ENCODE measurements at regions not wholly inside any gene's neighbourhood (a gene's known extent, or its start where the extent isn't known, plus 50 kb on each side); places are given as distances from the start of the nearest gene placed in this dataset.
A peak's percentile ranks its signal among the peaks of the same experiment; 100 is the strongest.

DNA sequence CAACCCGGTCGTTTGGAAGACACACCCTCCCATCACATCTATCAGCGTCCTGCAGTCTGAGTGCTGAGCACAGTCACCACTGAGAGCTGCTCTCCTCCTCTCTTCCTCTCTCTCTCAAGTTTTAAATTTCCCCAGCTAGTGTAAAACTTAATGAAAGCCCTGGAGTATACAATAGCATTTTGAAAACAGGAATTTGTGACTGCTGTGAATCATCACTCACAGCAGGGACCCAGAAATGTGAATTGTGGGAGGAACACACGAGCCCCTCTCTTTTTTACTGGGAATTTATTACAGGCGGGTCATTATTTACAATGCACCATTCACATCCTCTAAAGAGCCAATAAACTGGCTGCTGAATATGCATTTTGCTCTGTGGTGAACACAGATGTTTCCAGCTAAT, 185.0 kb upstream of the SMIM21 start:
- no peak for DNase-seq (ENCODE audit: low read depth)

DNA sequence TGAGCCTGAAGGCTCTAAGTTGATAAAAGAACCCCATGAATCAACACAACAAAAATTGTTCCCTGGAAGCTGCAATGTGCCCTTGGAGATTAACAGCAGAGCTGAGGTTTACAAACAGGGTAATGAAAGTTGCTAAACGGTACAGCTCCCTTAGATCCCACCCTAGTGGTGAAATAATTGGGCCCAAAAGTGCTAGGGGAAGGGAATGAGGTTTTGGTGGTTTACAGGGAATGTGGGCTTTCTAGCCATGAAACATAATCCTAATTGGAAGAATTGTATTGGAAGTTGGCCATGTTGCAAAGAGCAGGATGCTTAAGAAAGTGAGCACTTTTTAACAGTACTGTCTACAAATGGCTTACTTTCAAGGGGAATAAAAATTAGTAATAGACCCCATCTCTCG, 180.2 kb upstream of the SMIM21 start:
- peak; percentile 67 for DNase-seq (ENCODE audit: low read depth)

DNA sequence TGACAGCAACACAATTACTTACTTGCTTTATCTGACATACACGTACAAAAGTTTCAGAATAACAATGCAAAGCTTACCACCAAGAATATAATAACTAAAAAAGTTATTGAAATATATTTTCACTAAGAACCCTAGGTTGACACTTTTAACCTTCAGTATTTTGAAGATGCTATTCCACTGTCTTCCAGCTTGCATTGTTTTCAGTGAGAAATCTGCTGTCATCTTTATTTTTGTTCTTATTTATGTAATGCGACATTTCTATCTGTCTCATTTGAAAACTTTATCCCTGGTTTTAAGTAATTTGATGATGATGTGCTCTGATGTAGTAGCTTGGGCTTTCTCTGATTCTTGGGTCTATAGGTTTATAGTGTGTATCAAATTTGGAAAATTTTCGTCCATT, 165.0 kb upstream of the SMIM21 start:
- DNase-seq (ENCODE audit: low read depth): peak; percentile 22

DNA sequence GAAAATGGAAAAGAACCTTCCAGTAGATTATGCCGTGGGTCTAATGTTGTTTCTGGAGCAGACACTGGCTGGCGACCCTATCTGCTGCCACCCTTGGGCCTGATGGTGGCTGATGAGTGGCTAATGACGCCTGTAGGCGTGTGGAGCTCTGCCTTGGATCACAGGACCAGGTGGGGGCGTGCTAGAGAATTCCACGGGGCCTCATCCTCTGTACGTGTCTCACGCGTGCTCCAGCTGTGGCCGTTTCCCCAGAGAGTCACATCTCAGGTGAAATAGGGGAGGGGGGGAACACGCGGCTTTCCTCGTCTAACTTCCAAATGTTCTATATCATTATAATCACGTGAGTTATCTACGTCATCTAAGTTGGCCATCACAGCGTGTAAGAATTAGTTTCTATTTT, 160.9 kb upstream of the SMIM21 start:
- DNase-seq (ENCODE audit: low read depth): no peak

DNA sequence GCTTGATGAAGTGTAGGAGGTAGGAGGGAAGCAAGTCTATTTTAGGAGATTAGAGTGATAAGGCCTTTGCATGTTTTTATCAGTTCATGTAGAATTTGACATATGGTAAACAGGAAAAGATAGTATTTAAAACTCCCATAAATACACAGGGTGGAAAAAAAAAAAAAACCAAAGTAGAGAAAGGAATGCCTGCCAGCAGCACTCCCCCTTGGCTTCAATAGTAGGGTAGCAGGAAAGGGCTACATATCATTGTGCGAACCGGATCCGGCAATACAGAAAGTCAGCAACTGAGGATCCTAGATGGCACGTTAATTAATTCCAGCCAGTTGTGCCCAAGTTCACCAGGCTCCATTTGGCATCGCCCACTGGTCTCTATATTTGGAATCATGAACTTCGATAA, 159.6 kb upstream of the SMIM21 start:
- DNase-seq (ENCODE audit: low read depth): no peak

DNA sequence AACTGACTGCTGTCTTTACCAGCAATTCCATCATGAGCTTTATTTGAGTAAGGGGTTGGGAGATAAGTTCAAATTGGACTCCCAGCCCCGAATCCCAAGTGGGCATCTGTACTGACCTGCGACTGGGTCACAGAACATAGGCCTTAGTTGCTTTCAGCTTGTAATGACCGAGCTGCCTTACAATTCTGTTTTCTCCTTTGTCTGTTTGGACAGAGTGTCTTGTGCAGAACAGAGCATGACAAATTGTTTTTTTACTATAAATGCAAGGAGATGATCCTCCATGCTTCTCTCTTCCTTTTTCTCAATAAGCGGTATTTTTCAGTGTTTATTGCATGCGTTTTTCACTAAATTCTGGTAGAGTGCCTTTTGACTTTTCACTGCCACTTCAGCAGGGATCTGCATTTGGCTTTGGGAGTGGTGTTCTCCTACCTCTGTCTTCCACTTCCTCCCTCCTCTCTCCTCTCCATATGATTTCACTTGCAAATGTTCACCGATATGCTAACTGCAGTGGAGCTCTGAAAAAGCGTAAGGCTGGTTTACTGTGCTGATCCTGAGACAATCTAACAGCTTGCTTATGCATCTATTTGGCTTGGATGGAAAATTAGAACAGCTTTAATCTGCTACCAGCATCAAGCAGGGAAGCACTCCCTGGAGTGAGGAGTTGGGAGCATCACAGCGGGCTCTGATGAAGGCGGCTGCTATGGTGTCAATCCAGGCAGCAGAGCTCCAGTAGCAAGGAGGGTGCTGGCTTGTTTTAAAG, 158.8 kb upstream of the SMIM21 start:
- DNase-seq (ENCODE audit: low read depth): no peak

DNA sequence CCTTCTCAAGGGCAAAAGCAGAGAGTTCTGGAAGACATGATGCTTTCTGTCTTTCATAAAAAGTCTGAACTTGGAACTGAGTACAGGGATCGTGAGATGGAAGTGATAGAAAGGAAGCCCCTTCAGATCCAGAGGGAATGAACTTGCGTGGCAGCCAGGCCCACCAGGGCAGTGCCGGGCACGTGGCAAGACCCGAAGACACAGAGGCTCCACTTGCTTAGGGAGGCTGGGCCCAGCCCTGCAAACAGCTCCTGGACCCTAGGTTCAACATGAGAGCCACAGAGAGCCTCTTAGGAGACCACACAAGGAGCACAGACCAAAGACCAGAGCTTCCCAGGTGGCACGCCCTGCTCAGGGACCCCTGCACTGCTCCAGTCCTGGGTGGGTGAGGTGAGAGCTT, 155.4 kb upstream of the SMIM21 start:
- DNase-seq (ENCODE audit: low read depth): no peak

DNA sequence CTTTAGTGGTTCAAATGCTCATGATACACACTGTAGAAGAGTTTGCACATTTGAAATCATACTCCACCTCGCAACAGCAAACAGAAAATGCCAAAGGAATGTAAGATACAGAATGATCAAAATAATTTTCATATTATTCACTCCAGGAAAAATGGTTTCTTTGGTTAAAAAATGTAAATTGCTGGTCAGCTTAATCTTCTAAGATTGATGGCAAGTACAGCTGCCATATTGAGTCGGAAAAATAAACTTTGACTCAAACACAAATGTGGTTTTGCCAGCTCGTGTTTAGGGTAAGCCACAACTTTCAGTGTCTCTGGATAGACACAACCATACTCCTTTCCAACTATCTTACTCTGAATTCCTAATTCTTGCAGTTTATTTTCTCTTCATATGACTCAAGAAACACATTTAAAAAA, 154.9 kb upstream of the SMIM21 start:
- DNase-seq (ENCODE audit: low read depth): peak; percentile 97

DNA sequence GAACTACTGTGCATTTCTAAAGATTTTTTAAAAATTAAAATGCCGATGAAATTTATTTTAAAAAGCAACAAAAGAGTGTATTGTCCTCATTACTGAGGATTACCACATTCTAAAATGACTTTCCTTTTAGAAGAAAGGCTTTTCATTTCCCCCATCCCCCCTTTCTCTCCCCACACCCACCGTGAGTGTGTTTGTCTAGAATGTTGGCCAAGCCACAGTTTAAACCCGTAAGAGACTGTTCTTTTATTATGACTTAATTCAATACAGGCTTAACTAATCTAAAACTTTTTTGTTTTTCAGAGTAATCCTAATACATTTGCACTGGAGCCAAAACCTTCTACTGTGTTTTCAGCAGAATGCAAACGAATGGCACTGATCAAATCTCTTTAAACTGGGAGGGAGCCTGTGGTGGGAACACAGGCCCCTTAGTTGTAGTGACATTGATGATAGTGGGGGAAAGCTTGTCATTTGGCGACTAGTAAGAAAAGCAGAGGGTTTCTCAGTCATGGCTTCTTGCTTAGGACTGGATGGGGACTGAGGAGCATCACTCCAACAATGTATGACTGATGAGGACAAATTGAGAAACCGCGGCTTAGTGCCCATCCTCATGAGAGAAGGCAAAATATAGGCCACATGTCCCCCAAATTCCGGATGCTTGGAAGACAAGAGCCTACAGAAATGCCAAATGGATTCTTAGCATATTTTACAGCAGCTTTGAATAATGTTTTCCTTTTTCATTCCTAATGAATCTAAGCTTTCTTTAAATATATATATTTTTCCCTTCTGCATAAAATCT, 154.0 kb upstream of the SMIM21 start:
- peak; percentile 47 for DNase-seq (ENCODE audit: low read depth)

DNA sequence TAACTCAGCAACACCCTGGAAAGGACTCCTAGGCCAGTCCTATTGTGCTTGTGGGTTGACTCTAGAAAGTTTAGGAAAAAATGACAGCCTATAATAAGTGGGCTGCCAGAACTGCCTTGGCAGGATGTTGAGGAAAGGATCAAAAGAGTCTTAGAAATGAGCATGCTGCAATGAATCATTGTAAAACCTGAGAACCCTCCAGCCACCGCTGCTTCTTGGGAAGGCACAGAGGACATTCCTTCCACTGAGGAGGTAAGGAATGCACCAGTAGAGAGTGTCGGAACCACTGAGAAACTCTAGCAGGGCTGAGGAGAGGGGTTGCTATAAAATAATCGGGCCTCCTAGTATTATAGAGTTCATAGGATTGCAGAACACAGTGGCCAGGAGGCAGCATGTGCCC, 146.7 kb upstream of the SMIM21 start:
- DNase-seq (ENCODE audit: low read depth): peak; percentile 11

DNA sequence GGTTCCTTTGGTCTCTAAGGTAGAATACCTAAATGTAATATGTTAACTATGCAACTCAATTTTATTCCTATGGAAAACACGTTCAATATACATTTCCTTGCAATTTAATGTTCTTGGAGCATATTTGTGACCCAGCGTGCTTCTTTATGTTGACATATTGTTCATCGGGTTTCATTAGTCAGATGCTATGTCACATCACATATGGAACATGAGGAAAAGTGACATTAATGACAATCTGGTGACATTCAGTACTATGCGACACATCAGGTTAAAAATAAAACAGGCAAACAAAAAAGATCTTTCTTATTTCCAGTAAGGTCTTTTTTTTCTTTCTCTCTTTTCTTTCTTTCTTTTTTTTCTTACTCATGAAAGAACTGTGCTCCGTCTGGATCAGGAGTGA, 135.6 kb upstream of the SMIM21 start:
- DNase-seq (ENCODE audit: low read depth): no peak

DNA sequence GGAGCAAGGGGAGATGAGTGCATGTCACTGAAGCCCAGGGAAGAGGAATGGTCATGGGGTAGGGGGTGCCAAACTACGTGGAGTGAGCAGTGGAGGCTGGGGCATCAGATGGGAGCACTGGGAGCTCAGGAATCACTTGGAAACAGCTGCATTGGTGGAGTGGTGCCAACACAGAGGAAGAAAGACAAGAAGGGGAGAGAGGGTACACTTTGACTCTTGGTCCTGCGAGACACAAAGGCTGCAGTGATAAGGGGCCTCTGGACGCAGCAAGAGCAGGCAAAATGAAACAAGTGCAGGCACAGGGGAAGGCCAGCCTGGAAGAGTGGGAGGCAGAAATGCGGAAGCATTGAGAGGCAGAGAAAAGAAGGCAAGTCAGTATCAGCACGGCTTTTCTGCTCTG, 134.7 kb upstream of the SMIM21 start:
- DNase-seq (ENCODE audit: low read depth): no peak

DNA sequence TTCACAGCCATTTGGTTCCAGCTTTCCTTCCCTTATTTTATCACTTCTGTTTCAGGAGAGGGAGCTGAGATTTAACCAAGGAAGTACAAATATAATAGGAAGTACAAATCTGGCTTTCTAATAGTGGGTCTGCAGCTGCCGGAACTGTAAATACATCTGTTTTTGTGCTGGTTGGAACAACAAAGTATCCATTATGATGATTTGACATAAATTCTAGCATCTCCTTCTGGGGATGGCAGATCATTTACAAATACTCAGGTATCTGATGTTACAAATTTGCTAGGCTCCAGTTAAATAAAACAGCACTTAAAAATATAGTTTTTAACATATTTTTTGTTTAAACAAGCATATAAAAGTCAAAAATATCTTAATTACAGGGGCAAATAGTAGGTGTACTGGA, 131.3 kb upstream of the SMIM21 start:
- no peak for DNase-seq (ENCODE audit: low read depth)

DNA sequence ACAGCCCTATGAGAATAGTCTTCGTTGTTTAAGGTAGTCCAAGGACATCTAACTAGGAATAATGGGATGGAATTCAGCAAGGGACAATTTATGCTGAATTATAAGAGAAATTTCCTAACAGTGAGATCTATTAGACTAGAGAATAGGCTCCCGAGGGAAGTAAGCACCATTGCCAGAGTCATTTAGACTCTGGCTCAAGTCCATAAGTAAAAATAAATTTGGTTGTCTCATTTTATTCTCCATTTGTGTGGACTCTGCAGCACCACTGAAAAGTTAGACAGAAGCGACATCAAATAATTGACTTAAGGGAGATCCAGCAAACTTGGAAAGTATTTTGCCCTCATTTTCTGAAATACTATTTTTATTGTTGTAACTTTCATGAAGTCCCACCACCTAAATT, 129.3 kb upstream of the SMIM21 start:
- DNase-seq (ENCODE audit: low read depth): no peak

DNA sequence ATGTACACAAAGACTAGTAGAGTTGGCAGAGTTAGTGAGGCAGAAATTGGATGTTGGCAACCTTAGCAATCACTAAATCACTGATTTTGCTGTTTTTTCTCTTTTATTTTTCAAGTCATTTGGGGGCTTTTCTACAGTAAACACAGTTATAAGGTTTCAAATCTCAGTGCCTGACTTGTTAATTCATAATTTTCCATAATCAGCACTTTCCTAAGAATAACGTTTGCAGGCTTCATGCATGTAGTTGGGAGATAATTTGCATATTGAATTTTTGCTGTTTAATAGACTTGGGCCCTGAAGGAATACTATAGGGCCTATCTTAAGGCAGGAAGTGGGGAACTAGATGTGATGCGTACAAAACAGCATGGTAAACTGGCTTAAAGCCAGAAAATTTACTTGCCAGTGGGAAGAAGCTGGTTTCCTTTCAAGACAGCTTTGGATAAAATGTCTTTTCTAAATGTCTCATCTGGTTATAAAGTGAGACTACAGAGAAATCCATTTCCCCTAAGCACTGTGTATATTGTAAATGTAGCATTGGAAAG, 127.2 kb upstream of the SMIM21 start:
- no peak for DNase-seq (ENCODE audit: low read depth)

DNA sequence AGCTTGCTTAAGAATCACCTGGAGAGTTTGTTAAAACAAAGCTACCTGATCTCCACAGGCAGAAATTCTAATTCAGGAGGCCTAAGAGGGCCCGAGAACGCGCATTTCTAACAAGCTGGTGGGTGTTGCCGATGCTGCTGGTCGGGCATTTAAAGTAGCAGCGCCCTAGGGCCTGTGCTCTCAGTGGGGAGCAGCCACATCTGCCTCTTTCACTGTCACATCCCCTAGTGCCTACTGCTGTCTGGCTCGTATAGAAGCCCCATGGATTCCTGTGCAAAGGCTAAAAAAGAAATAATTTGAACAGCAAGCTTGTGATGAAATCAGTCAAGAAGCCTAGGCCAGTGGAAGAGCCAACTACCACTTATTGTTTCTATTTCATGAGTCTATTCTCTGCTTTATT, 126.7 kb upstream of the SMIM21 start:
- no peak for DNase-seq (ENCODE audit: low read depth)

DNA sequence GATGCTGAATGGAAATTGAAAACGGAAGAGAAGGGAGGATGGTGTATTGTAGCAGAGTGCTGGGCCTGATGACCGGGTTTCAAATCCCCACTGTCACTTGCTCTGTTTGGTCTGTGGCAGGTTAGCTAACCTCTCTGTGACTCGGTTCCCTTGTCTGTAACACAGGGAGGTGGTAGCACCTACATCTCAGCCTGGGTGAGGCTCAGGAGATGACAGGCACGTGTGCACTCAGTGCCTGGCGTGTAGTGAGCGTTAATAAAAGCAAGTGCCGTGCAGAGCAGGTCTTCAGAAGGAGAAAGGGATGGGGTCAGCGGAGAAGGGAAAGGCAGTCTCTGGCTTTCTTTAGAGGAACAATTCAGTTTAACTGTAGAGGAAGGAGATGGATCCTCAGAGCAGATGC, 125.5 kb upstream of the SMIM21 start:
- DNase-seq (ENCODE audit: low read depth): no peak

DNA sequence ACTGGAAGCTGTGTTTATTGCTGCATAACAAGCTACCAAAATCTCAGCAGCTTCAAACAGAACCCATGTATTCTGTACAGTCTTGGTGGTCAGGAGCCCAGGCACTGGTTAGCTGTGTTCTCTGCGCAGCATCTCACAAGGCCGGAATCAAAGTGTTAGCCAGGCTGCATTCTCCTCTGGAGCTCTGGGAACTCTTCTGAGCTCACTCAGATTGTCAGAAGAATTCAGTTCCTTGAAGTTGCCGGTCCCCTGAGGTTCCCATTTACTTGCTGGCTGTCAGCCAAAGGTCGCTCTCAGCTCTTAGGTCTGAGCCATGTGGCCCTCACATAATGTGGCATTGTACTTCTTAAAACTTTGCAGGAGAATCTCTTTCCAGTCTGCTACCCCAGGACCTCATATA, 123.6 kb upstream of the SMIM21 start:
- no peak for DNase-seq (ENCODE audit: low read depth)

DNA sequence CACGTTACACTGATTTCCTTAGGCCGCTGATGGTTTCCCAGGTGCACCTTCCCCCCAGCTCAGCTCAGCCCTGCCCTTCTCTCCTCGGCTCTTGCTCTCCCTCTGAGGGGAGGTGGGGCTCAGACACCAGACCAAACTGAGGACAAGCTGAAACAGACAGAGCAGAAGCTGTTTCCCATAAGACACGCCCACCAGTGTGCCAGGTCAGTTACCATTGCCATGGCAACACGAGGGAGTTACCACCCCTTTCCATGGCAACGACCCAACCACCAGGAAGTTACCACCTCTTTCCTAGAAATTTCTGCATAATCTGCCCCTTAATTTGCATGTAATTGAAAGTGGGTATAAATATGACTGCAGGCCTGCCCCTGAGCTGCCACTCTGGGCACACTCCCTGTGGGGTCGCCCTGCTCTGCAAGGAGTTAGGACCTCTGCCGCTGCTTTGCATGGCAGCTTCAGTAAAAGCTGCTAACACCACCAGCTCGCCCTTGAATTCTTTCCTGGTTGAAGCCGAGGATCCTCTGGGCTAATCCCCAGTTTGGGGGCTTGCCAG, 120.9 kb upstream of the SMIM21 start:
- peak; percentile 23 for DNase-seq (ENCODE audit: low read depth)

DNA sequence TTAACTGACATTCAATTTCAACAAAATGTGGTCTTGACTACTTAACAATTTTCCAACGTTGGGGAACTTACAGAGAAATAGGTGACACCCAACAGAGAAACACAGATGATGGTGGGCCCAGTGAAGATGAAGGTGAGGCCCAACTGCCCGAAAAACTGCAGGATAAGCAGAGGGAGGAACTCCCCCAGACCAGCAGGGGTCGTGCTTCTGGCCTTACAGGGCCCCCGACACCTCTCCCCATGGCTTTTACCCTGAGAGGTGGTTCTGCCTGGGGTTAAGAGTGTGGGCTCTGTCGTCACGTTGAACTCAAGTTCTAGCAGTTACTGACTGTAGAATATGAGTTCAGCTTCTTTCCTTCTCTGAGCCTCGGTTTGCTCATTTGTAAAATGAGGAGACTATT, 119.5 kb upstream of the SMIM21 start:
- no peak for DNase-seq (ENCODE audit: low read depth)

DNA sequence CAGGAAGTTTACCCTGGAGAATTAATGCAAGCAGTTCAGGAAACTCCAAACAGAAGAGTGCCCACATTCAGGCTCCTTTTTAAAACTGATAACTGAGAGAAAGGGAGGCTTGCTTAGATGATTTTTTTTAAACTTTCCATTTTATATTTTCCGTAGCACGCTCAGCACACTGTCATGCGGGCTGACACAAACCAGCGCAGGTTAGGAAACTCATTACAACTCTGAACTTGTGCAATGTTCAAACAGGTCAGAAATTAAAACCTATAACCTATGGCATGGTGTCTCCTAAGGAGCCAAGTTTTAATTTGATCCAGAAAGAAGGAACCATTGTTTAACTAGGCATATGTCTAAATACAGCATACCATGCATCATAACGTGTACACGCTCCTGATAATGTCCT, 117.7 kb upstream of the SMIM21 start:
- no peak for DNase-seq (ENCODE audit: low read depth)

DNA sequence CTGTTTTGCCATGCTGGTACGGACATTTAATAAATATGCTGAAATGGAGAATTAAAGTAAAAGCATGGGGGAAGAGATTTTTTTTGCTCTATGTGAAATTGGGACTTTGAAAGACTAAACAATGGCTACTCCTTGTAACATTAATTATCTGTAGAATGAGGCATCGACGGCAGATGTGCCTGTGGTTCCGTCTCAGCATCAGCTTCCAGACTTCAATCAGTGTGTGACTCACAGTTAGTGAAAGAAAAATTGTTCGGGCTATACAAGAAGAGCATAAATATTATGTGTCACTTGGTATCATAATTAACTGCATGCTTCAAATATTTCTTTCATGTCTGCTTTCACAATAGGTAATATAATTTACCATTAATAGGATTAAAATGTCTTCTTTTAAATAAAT, 117.0 kb upstream of the SMIM21 start:
- DNase-seq (ENCODE audit: low read depth): peak; percentile 77

DNA sequence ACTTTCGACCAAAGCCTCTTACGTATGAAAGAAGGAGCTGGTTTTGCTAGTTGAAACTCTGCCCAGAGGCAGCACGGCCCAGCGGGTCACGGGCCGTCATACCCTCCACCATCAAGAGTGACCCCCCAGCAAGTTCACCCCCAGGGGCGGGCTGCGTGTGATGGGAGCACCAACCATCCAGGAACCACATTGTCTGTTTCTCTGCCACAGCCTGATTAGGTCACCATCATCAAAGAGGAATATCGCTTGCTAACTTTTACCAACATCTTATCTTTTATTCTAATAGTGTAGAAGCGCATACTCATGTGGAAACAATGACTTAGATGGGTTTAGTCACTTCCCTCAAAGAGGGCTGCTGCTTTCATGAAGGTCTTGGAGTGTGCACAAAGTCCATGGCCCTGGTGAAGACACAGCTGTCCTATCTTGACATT, 116.6 kb upstream of the SMIM21 start:
- peak; percentile 60 for DNase-seq (ENCODE audit: low read depth)
